ENCODE measurements at regions not wholly inside any gene's neighbourhood (a gene's known extent, or its start where the extent isn't known, plus 50 kb on each side); places are given as distances from the start of the nearest gene placed in this dataset.

DNA sequence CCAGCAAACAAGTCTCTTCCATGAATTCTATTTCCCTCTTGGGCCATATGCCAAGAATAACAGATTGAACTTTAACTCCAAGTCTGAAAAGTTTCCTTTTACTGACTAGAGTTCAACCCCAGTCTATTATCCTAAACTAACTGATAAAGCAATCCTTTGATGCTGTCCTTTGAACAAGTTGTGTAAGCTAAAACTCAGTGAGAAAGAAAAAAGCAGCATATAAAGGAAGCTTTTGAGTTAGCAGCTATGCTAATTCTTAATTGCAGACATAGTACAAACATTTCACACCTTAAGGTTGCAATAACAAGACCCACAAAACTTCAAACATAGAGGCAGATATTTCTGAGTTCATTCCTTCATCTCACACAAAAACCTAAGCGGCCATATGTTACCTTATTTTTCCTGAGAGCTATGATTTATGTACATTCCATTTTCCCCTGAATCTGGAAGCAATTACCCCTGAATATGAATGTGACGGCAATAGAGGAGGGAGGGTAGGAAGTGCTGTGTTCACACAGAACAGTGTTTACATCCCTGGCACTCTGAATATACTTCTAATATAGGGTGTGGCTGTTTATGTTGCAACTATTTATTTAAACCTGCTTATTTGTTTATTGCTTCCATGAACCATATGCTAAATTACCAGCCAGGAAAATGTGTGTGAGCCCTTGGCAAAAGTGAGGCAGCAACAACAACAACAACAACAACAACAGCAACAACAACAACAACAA, 180.6 kb downstream of the IRS1 start (continued):
- TF ChIP-seq, protein P1, sequence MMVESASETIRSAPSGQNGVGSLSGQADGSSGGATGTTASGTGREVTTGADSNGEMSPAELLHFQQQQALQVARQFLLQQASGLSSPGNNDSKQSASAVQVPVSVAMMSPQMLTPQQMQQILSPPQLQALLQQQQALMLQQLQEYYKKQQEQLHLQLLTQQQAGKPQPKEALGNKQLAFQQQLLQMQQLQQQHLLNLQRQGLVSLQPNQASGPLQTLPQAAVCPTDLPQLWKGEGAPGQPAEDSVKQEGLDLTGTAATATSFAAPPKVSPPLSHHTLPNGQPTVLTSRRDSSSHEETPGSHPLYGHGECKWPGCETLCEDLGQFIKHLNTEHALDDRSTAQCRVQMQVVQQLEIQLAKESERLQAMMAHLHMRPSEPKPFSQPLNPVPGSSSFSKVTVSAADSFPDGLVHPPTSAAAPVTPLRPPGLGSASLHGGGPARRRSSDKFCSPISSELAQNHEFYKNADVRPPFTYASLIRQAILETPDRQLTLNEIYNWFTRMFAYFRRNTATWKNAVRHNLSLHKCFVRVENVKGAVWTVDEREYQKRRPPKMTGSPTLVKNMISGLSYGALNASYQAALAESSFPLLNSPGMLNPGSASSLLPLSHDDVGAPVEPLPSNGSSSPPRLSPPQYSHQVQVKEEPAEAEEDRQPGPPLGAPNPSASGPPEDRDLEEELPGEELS (CRISPR knock-in tag; IDR thresholded peaks at IDR 0.05): peak; percentile 86
- TF ChIP-seq, protein P2, sequence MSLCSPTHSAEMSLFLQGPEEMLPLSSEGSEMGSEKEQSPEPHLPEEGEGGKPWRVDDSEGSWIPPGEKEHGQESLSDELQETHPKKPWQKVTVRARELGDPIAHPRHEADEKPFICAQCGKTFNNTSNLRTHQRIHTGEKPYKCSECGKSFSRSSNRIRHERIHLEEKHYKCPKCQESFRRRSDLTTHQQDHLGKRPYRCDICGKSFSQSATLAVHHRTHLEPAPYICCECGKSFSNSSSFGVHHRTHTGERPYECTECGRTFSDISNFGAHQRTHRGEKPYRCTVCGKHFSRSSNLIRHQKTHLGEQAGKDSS (CRISPR knock-in tag; IDR thresholded peaks at IDR 0.05; ENCODE audit: borderline replicate concordance, low read depth): no peak
- TF ChIP-seq MED13 (CRISPR knock-in tag; IDR thresholded peaks at IDR 0.05): peak; percentile 54; the same call in 1 of the 2 replicates
- peak; percentile 74; the same call in 1 of the 2 replicates for TF ChIP-seq ZNF556 (CRISPR knock-in tag; IDR thresholded peaks at IDR 0.05; ENCODE audit: borderline replicate concordance)
- TF ChIP-seq SUZ12 (IDR thresholded peaks at IDR 0.05; ENCODE audit: low read depth, low read length): no peak
- no peak for TF ChIP-seq POLR2G (IDR thresholded peaks at IDR 0.05; ENCODE audit: low read depth, low read length)
- peak; percentile 78; the same call in 1 of the 2 replicates for TF ChIP-seq DPF2 (CRISPR knock-in tag; IDR thresholded peaks at IDR 0.05; ENCODE audit: borderline replicate concordance, low read depth)
- no peak for TF ChIP-seq SRSF9 (IDR thresholded peaks at IDR 0.05; ENCODE audit: borderline replicate concordance, insufficient read depth, low read depth, low read length, poor library complexity, severe bottlenecking)
- 0 out of 2 replicates have a peak, but pooled peaks have one; percentile 70 for TF ChIP-seq ZNF652 (CRISPR knock-in tag; IDR thresholded peaks at IDR 0.05; ENCODE audit: borderline replicate concordance, low read depth)
- TF ChIP-seq PPARG (CRISPR knock-in tag; conservative IDR thresholded peaks at IDR 0.05): peak; percentile 91
- TF ChIP-seq TBL1XR1 (IDR thresholded peaks at IDR 0.05; ENCODE audit: borderline replicate concordance, low read length, partially characterized antibody): peak; percentile 73
- TF ChIP-seq, protein P3, sequence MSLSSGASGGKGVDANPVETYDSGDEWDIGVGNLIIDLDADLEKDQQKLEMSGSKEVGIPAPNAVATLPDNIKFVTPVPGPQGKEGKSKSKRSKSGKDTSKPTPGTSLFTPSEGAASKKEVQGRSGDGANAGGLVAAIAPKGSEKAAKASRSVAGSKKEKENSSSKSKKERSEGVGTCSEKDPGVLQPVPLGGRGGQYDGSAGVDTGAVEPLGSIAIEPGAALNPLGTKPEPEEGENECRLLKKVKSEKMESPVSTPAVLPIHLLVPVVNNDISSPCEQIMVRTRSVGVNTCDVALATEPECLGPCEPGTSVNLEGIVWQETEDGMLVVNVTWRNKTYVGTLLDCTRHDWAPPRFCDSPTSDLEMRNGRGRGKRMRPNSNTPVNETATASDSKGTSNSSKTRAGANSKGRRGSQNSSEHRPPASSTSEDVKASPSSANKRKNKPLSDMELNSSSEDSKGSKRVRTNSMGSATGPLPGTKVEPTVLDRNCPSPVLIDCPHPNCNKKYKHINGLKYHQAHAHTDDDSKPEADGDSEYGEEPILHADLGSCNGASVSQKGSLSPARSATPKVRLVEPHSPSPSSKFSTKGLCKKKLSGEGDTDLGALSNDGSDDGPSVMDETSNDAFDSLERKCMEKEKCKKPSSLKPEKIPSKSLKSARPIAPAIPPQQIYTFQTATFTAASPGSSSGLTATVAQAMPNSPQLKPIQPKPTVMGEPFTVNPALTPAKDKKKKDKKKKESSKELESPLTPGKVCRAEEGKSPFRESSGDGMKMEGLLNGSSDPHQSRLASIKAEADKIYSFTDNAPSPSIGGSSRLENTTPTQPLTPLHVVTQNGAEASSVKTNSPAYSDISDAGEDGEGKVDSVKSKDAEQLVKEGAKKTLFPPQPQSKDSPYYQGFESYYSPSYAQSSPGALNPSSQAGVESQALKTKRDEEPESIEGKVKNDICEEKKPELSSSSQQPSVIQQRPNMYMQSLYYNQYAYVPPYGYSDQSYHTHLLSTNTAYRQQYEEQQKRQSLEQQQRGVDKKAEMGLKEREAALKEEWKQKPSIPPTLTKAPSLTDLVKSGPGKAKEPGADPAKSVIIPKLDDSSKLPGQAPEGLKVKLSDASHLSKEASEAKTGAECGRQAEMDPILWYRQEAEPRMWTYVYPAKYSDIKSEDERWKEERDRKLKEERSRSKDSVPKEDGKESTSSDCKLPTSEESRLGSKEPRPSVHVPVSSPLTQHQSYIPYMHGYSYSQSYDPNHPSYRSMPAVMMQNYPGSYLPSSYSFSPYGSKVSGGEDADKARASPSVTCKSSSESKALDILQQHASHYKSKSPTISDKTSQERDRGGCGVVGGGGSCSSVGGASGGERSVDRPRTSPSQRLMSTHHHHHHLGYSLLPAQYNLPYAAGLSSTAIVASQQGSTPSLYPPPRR (CRISPR knock-in tag; IDR thresholded peaks at IDR 0.05; ENCODE audit: borderline replicate concordance): peak; percentile 95
- peak; percentile 92 for TF ChIP-seq MIER3 (CRISPR knock-in tag; IDR thresholded peaks at IDR 0.05; ENCODE audit: borderline replicate concordance)
- TF ChIP-seq ZBTB21 (CRISPR knock-in tag; IDR thresholded peaks at IDR 0.05): no peak
- TF ChIP-seq, protein P4, sequence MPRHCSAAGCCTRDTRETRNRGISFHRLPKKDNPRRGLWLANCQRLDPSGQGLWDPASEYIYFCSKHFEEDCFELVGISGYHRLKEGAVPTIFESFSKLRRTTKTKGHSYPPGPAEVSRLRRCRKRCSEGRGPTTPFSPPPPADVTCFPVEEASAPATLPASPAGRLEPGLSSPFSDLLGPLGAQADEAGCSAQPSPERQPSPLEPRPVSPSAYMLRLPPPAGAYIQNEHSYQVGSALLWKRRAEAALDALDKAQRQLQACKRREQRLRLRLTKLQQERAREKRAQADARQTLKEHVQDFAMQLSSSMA (CRISPR knock-in tag; IDR thresholded peaks at IDR 0.05): no peak
- TF ChIP-seq, protein P5, sequence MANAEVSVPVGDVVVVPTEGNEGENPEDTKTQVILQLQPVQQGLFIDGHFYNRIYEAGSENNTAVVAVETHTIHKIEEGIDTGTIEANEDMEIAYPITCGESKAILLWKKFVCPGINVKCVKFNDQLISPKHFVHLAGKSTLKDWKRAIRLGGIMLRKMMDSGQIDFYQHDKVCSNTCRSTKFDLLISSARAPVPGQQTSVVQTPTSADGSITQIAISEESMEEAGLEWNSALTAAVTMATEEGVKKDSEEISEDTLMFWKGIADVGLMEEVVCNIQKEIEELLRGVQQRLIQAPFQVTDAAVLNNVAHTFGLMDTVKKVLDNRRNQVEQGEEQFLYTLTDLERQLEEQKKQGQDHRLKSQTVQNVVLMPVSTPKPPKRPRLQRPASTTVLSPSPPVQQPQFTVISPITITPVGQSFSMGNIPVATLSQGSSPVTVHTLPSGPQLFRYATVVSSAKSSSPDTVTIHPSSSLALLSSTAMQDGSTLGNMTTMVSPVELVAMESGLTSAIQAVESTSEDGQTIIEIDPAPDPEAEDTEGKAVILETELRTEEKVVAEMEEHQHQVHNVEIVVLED (CRISPR knock-in tag; IDR thresholded peaks at IDR 0.05; ENCODE audit: borderline replicate concordance): peak; percentile 54; the same call in 1 of the 2 replicates
- TF ChIP-seq CEBPB (IDR thresholded peaks at IDR 0.05; ENCODE audit: borderline replicate concordance, low read depth, low read length): peak; percentile 84
- TF ChIP-seq ZNF235 (CRISPR knock-in tag; IDR thresholded peaks at IDR 0.05; ENCODE audit: borderline replicate concordance): no peak
- no peak for TF ChIP-seq RNF2 (conservative IDR thresholded peaks at IDR 0.05; ENCODE audit: low read depth)
